HCEC 1CT (cell line): ENCODE measurements at regions not wholly inside any gene's neighbourhood (a gene's known extent, or its start where the extent isn't known, plus 50 kb on each side); places are given as distances from the start of the nearest gene placed in this dataset.

Experiments used
- DNase-seq: peaks from one replicate; pipeline ENCODE4 v3.0.0-alpha.2; 2017

- no peak for DNase-seq
These were observed 104.8 kb upstream of the CHRNA7 start for GRCh38 chr15:31925541-31925940.

- DNase-seq = no peak
These were observed 99.3 kb upstream of the CHRNA7 start for GRCh38 chr15:31930967-31931366.

- no peak for DNase-seq
These were observed 97.7 kb upstream of the CHRNA7 start for GRCh38 chr15:31932576-31932975.

GRCh38 chr15:31934821-31935220 is 95.5 kb upstream of the CHRNA7 start:
- DNase-seq = no peak

GRCh38 chr15:31953478-31953877 is 76.8 kb upstream of the CHRNA7 start:
- no peak for DNase-seq

GRCh38 chr15:31954374-31955172 is 75.7 kb upstream of the CHRNA7 start:
- DNase-seq = no peak

GRCh38 chr15:31955734-31956133 is 74.6 kb upstream of the CHRNA7 start:
- DNase-seq = no peak

GRCh38 chr15:31957581-31957980 is 72.7 kb upstream of the CHRNA7 start:
- no peak for DNase-seq

- no peak for DNase-seq
These were observed 65.6 kb upstream of the CHRNA7 start for GRCh38 chr15:31964586-31965307.

GRCh38 chr15:31970007-31970406 is 60.3 kb upstream of the CHRNA7 start:
- DNase-seq = no peak

- DNase-seq = no peak
These were observed 57.1 kb upstream of the CHRNA7 start for GRCh38 chr15:31973197-31973596.

GRCh38 chr15:31974154-31974794 is 56.0 kb upstream of the CHRNA7 start:
- DNase-seq = no peak

GRCh38 chr15:31974855-31975829 is 55.2 kb upstream of the CHRNA7 start:
- DNase-seq = no peak

- no peak for DNase-seq
These were observed 54.5 kb upstream of the CHRNA7 start for GRCh38 chr15:31975830-31976229.

- DNase-seq = no peak
These were observed 53.2 kb upstream of the CHRNA7 start for GRCh38 chr15:31977138-31977537.

- DNase-seq = no peak
These were observed 52.3 kb upstream of the CHRNA7 start for GRCh38 chr15:31977812-31978661.
